Panc1 (cell line): ENCODE measurements at regions not wholly inside any gene's neighbourhood (a gene's known extent, or its start where the extent isn't known, plus 50 kb on each side); places are given as distances from the start of the nearest gene placed in this dataset.

Source experiments
- ATAC-seq: fragments of 200-7000 bp; cut with Tn5 transposase; 2 replicates; pipeline ENCODE4 v1.9.1; 2020; ENCODE audit warnings: mild to moderate bottlenecking, moderate library complexity
- BruUV-seq: library from RNA; stranded (reverse); fragments of 400-500 nt; replicated peaks from 2 replicates; lab custom pipeline; 2021; lab: Mats Ljungman, UMichigan
- CTCF ChIA-PET: fragments of 300-600 bp; sonication (Branson Sonifier 250); formaldehyde crosslinking; loops from one replicate; lab custom pipeline; 2022; ENCODE audit warnings: antibody characterized with exemption; lab: Charles Lee
- POLR2A ChIA-PET: fragments of 300-600 bp; sonication (Branson Sonifier 250); formaldehyde crosslinking; loops from one replicate; lab custom pipeline; 2022; ENCODE audit warnings: antibody characterized with exemption; lab: Charles Lee
- DNase-seq: peaks from one replicate; pipeline ENCODE4 v3.0.0-alpha.2; 2010; ENCODE audit warnings: low read depth, low spot score
- H3K27ac ChIP-seq: 2 replicates; pipeline ENCODE4 v1.5.1; 2011; ENCODE audit warnings: mild to moderate bottlenecking, low read length, inconsistent platforms
- H3K27me3 ChIP-seq: fragments of 200-500 bp; sonication (Bioruptor generic); 2 replicates; pipeline ENCODE4 v1.6.0; 2014; ENCODE audit warnings: low read length, inconsistent platforms; ENCODE audit not compliant: control insufficient read depth, insufficient read depth
- H3K36me3 ChIP-seq: fragments of 200-500 bp; sonication (Bioruptor generic); 2 replicates; pipeline ENCODE4 v1.5.1; 2014; ENCODE audit warnings: inconsistent platforms, mild to moderate bottlenecking, low read length, moderate library complexity; ENCODE audit not compliant: control insufficient read depth, insufficient read depth
- H3K4me1 ChIP-seq: 2 replicates; pipeline ENCODE4 v1.5.1; 2011; ENCODE audit warnings: inconsistent platforms, mild to moderate bottlenecking, low read length, moderate library complexity; ENCODE audit not compliant: control insufficient read depth, insufficient read depth
- H3K4me3 ChIP-seq, 2 experiments: 2 replicates each; pipeline ENCODE4 v1.5.1; 2011 to 2012; ENCODE audit warnings: low read depth in 2 of 2, low read length in 2 of 2, mild to moderate bottlenecking in 2 of 2, inconsistent platforms in 1 of 2, moderate library complexity in 1 of 2
- H3K9me3 ChIP-seq: fragments of 200-500 bp; sonication (Bioruptor generic); 2 replicates; pipeline ENCODE4 v1.5.1; 2014; ENCODE audit warnings: low read depth, mild to moderate bottlenecking, inconsistent platforms, low read length, moderate library complexity; ENCODE audit not compliant: control insufficient read depth, insufficient read depth
- POLR2AphosphoS5 ChIP-seq: IDR thresholded peaks from 2 replicates; pipeline ENCODE4 v1.6.1; 2012; ENCODE audit warnings: mild to moderate bottlenecking, low read depth, low read length, moderate library complexity
- SIN3A ChIP-seq: IDR thresholded peaks from 2 replicates; pipeline ENCODE4 v1.6.1; 2012; ENCODE audit warnings: low read depth, mild to moderate bottlenecking, low read length, moderate library complexity, borderline replicate concordance; ENCODE audit not compliant: insufficient read depth
- TCF7L2 ChIP-seq: IDR thresholded peaks from 2 replicates; pipeline ENCODE4 v1.6.1; 2011; ENCODE audit warnings: mild to moderate bottlenecking, low read depth, low read length, inconsistent platforms
- in situ Hi-C: cut with HindIII; loops from 2 replicates; pipeline ENCODE4 v1.10.0; 2016; ENCODE audit warnings: low sequenced_read_pairs, low pct_unique_long_range_greater_than_20kb
- intact Hi-C: fragments of 100-400 bp; cut with micrococcal nuclease; formaldehyde crosslinking; loops from one replicate; pipeline ENCODE4 v1.10.0; 2022; ENCODE audit not compliant: unreplicated experiment
- TF ChIP-seq, protein P1 (sequence below), 2 experiments: IDR thresholded peaks; 2 replicates each; pipeline ENCODE4 v1.6.1; 2011 to 2012; ENCODE audit warnings: low read depth in 2 of 2, control low read depth in 1 of 2, low read length in 1 of 2, mild to moderate bottlenecking in 1 of 2, moderate library complexity in 1 of 2; ENCODE audit not compliant: insufficient read depth in 1 of 2
- TF ChIP-seq, protein P2 (sequence below): fragments of 450-650 bp; IDR thresholded peaks from 2 replicates; pipeline ENCODE4 v1.5.1; 2017; ENCODE audit warnings: mild to moderate bottlenecking

DNA sequence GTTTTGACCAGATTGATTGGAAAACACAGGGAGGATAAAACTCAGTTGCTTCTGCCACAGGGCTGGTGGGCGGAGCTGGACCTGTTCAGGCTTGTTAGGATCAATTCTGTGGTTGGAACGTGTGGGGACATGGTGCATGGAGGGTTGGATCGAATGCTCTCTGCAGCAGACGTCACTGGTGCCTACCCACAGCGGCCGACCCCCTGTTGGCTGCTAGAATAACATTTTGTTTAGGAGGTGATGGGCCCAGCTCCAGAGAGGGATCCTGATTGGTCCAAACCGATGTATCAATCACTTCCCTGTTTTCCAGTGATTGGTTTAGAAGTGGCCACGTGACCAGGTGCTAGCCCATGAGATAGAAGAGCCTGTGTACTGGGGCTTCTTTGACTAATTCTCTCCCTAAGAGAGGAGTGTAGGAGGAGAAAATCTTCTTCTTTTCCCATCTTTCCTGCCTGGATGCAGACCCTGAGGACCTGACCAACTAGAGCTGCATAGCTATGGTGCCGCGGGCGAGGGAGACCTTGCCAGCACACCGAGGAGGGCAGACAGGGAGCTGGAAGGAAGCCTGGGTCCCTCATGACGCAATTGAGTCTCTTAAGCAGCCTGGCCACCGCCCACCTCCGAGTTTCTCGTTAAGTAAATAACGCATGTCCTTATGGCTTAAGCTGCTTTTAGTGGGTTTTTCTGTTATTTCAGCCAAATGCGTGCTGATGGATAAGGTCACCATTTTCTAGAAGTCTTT lies 163.5 kb downstream of the AACS start:
- POLR2A ChIA-PET: no interaction called here
- CTCF ChIA-PET: no interaction called here
- intact Hi-C loops (no loop called here), in situ Hi-C loops (no loop called here)
- ATAC-seq: no peak
- H3K27me3 ChIP-seq: peaks cover 2% of the 10 kb centered on the region; the same call in 1 of the 2 replicates
- TF ChIP-seq POLR2AphosphoS5 (no peak), SIN3A (no peak), TCF7L2 (no peak)
- TF ChIP-seq, protein P1, sequence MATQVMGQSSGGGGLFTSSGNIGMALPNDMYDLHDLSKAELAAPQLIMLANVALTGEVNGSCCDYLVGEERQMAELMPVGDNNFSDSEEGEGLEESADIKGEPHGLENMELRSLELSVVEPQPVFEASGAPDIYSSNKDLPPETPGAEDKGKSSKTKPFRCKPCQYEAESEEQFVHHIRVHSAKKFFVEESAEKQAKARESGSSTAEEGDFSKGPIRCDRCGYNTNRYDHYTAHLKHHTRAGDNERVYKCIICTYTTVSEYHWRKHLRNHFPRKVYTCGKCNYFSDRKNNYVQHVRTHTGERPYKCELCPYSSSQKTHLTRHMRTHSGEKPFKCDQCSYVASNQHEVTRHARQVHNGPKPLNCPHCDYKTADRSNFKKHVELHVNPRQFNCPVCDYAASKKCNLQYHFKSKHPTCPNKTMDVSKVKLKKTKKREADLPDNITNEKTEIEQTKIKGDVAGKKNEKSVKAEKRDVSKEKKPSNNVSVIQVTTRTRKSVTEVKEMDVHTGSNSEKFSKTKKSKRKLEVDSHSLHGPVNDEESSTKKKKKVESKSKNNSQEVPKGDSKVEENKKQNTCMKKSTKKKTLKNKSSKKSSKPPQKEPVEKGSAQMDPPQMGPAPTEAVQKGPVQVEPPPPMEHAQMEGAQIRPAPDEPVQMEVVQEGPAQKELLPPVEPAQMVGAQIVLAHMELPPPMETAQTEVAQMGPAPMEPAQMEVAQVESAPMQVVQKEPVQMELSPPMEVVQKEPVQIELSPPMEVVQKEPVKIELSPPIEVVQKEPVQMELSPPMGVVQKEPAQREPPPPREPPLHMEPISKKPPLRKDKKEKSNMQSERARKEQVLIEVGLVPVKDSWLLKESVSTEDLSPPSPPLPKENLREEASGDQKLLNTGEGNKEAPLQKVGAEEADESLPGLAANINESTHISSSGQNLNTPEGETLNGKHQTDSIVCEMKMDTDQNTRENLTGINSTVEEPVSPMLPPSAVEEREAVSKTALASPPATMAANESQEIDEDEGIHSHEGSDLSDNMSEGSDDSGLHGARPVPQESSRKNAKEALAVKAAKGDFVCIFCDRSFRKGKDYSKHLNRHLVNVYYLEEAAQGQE (IDR thresholded peaks at IDR 0.05; ENCODE audit: insufficient read depth in 1 of 2, low read depth in 2 of 2, low read length in 1 of 2): no peak
- TF ChIP-seq, protein P2, sequence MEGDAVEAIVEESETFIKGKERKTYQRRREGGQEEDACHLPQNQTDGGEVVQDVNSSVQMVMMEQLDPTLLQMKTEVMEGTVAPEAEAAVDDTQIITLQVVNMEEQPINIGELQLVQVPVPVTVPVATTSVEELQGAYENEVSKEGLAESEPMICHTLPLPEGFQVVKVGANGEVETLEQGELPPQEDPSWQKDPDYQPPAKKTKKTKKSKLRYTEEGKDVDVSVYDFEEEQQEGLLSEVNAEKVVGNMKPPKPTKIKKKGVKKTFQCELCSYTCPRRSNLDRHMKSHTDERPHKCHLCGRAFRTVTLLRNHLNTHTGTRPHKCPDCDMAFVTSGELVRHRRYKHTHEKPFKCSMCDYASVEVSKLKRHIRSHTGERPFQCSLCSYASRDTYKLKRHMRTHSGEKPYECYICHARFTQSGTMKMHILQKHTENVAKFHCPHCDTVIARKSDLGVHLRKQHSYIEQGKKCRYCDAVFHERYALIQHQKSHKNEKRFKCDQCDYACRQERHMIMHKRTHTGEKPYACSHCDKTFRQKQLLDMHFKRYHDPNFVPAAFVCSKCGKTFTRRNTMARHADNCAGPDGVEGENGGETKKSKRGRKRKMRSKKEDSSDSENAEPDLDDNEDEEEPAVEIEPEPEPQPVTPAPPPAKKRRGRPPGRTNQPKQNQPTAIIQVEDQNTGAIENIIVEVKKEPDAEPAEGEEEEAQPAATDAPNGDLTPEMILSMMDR: no peak
- BruUV-seq: no TSS peak
- no peaks in the 10 kb centered on the region for H3K36me3 ChIP-seq
- DNase-seq: no peak
- H3K4me1 ChIP-seq: no peaks in the 10 kb centered on the region
- no peak overlapping the region for H3K4me3 ChIP-seq
- no peaks in the 10 kb centered on the region for H3K9me3 ChIP-seq
- H3K27ac ChIP-seq: no peak overlapping the region

DNA sequence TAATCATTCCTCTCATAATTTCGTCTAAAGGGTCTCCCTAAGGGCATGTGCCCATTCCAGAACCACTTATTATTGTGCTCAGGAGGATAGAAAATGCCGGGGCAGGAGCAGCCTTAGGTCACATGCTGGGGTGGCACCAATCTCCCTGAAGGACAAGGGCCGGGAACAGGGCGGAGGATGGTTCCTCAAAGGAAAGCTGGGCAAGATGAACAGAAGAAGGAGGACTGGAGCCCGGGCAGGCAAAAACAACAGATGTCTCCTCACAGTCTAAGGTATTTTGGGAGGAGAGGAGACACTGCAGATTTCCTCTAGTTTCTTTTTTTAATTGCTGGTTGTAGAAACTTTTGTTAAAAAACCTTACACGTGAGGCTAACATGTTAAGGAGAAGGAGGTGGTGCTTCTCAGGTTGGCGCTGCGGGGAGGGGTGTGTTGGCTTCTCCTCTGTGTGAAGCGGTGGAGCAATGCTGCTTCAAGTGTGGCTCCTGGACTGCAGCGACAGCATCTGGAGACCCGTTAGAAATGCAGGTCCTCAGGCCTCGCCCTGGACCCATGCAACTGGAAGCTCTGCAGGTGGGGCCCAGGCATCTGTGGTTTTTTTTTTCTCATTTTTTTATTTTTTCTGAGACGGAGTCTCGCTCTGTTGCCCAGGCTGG lies 164.8 kb downstream of the AACS start:
- intact Hi-C loops: no loop called here
- H3K4me3 ChIP-seq: no peak overlapping the region
- POLR2A ChIA-PET: no interaction called here
- H3K27me3 ChIP-seq: peaks cover 2% of the 10 kb centered on the region; the same call in 1 of the 2 replicates
- no peaks in the 10 kb centered on the region for H3K36me3 ChIP-seq
- H3K4me1 ChIP-seq: no peaks in the 10 kb centered on the region
- ATAC-seq: no peak; the same call in 1 of the 2 replicates
- no peak overlapping the region for H3K27ac ChIP-seq
- CTCF ChIA-PET: no interaction called here
- in situ Hi-C loops: no loop called here
- no peaks in the 10 kb centered on the region for H3K9me3 ChIP-seq
- TF ChIP-seq POLR2AphosphoS5: no peak
- no peak for TF ChIP-seq TCF7L2
- TF ChIP-seq, protein P1 (IDR thresholded peaks at IDR 0.05; ENCODE audit: insufficient read depth in 1 of 2, low read depth in 2 of 2, low read length in 1 of 2): no peak
- TF ChIP-seq SIN3A: no peak
- TF ChIP-seq, protein P2: no peak
- no TSS peak for BruUV-seq
- DNase-seq: no peak
